ENCODE measurements at regions not wholly inside any gene's neighbourhood (a gene's known extent, or its start where the extent isn't known, plus 50 kb on each side); places are given as distances from the start of the nearest gene placed in this dataset.

GRCh38 chr2:150107816-150108215 is 379.7 kb downstream of the RND3 start:
- TF ChIP-seq POLR2A (IDR thresholded peaks at IDR 0.05) = no peak
- TF ChIP-seq CTCF (IDR thresholded peaks at IDR 0.05 in 8 of 11, conservative IDR thresholded peaks at IDR 0.05 in 3 of 11) = no peak

All from spleen (tissue), 7 donors.